ENCODE measurements at regions not wholly inside any gene's neighbourhood (a gene's known extent, or its start where the extent isn't known, plus 50 kb on each side); places are given as distances from the start of the nearest gene placed in this dataset.

DNA sequence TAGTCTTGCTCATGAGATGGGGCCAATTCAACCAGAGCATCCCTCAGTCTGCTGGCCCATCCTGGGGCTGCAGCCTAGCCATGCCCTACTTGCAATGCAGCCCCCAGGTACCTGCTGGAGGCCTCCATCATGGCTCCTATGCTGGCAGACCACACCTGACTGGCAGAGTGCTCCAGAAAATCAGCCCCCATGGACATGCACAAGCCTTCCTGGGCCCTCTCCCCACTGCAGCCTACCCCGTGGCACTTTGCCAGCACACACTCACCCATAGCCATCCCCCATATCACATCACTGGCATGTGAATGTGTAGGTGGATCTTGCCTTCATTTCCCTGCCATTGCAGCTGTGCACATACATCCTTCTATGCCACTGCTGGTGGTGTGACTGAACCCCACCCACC, 381.8 kb downstream of the UBE2NL start:
- TF ChIP-seq CTCF (IDR thresholded peaks at IDR 0.05; ENCODE audit: insufficient read depth, low read length, poor library complexity, severe bottlenecking) (no peak), EZH2phosphoT487 (conservative IDR thresholded peaks at IDR 0.05; ENCODE audit: low read length) (no peak)

Measured in SU-DHL-6 (cell line).